ENCODE measurements at regions not wholly inside any gene's neighbourhood (a gene's known extent, or its start where the extent isn't known, plus 50 kb on each side); places are given as distances from the start of the nearest gene placed in this dataset.

GRCh38 chr13:74696148-74696922 lies 562.1 kb upstream of the KLF12 start:
- no peaks in the 10 kb centered on the region for H3K36me3 ChIP-seq (replicated peaks in 1 of 2; ENCODE audit: control insufficient read depth in 1 of 2, insufficient read depth in 2 of 2, low read length in 1 of 2)
- H3K9me2 ChIP-seq, result no peaks in the 10 kb centered on the region
- H4K20me1 ChIP-seq (ENCODE audit: insufficient read depth), result no peaks in the 10 kb centered on the region
- DNase-seq, result no peak
- H3K79me2 ChIP-seq (ENCODE audit: insufficient read depth), result no peaks in the 10 kb centered on the region
- no peak overlapping the region for H3K4me2 ChIP-seq
- 47% methylated on average over 7 of the region's 8 CpGs for WGBS (ENCODE audit: low lambda C conversion rate)
- no peaks in the 10 kb centered on the region for H3K9me3 ChIP-seq
- TF ChIP-seq NFIC (IDR thresholded peaks at IDR 0.05; ENCODE audit: borderline replicate concordance) (no peak), JUND (IDR thresholded peaks at IDR 0.05) (no peak), FOXJ3 (CRISPR knock-in tag; IDR thresholded peaks at IDR 0.05) (no peak), RAD21 (IDR thresholded peaks at IDR 0.05; ENCODE audit: low read length) (no peak), FOSL2 (IDR thresholded peaks at IDR 0.05; ENCODE audit: borderline replicate concordance, low read depth) (no peak), FOXM1 (IDR thresholded peaks at IDR 0.05; ENCODE audit: low read depth) (no peak), RXRA (IDR thresholded peaks at IDR 0.05; ENCODE audit: borderline replicate concordance, low read depth) (no peak), GATA2 (CRISPR knock-in tag; IDR thresholded peaks at IDR 0.05) (no peak), RCOR1 (IDR thresholded peaks at IDR 0.05; ENCODE audit: low read length) (no peak), NRF1 (IDR thresholded peaks at IDR 0.05; ENCODE audit: low read depth, low read length) (no peak), RFX5 (IDR thresholded peaks at IDR 0.05; ENCODE audit: low read length) (no peak), TAF1 (IDR thresholded peaks at IDR 0.05; ENCODE audit: borderline replicate concordance, low read depth, low read length) (no peak), TCF12 (IDR thresholded peaks at IDR 0.05) (no peak), SIN3A (IDR thresholded peaks at IDR 0.05; ENCODE audit: borderline replicate concordance, low read depth, low read length) (no peak)
- TF ChIP-seq, protein P1, sequence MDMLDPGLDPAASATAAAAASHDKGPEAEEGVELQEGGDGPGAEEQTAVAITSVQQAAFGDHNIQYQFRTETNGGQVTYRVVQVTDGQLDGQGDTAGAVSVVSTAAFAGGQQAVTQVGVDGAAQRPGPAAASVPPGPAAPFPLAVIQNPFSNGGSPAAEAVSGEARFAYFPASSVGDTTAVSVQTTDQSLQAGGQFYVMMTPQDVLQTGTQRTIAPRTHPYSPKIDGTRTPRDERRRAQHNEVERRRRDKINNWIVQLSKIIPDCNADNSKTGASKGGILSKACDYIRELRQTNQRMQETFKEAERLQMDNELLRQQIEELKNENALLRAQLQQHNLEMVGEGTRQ (IDR thresholded peaks at IDR 0.05; ENCODE audit: borderline replicate concordance, low read depth, low read length), result no peak
- no peak overlapping the region for H3K27ac ChIP-seq (ENCODE audit: low read depth in 2 of 2, low read length in 1 of 2)
- no peak overlapping the region for H2AFZ ChIP-seq (ENCODE audit: low read depth)
- H3K4me3 ChIP-seq (ENCODE audit: low read depth in 2 of 2, low read length in 1 of 2), result no peak overlapping the region
- H3K27me3 ChIP-seq (ENCODE audit: insufficient read depth), result no peaks in the 10 kb centered on the region
- peaks cover 0 to 5% of the 10 kb centered on the region in 2 experiments; a peak in 2 of 4 replicates for H3K4me1 ChIP-seq (ENCODE audit: control insufficient read depth in 1 of 2, insufficient read depth in 2 of 2, low read depth in 1 of 2, low read length in 1 of 2)
- no peaks in the 10 kb centered on the region for H3F3A ChIP-seq (replicated peaks; ENCODE audit: insufficient read depth)
- H3K9ac ChIP-seq, result no peak overlapping the region
- CTCF ChIA-PET, result interaction anchor here (1.6 kb wide), 1 partner anchor 32 kb away, joined by 3 read pairs; no protein-coding TSS in a partner anchor
- POLR2A ChIA-PET, result no interaction called here

DNA sequence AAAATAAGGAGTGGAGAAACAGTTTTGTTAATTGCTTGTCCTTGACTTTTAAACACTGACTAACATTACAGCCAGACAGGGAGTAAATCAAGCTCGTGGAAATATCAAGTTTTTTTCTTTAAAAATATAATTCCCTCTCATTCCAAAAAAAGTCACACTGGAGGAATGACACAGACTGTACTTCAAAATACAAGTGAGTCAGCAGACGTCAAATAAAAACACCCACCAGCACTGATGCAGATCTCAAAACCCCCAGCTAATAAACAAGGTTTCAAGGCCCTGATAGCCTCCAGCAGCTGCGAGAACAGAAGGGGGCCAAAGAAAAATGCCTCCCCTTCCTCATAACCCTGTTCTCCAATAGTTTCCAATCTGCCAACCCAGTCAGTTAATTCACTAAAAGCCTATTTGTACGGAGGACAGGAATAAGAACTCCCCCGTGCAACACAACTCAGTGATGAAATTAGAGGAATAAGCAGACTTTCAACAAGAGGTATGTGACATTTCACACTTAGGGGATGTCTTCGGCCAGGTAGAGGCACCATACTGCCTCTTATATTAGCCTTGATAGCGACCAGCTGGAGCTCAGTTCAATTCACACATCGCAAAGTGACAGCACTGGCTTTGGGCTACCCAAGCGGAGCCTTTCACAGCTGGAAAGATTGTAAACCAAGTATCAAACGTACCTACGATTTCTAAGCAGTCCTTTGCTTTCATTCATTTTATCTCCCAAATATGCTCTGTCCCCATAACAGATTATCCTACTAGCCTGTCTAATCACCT lies 561.0 kb upstream of the KLF12 start:
- TF ChIP-seq GABPA (IDR thresholded peaks at IDR 0.05; ENCODE audit: low read depth) (no peak), CTCF (IDR thresholded peaks at IDR 0.05) (no peak), EZH2phosphoT487 (IDR thresholded peaks at IDR 0.05; ENCODE audit: borderline replicate concordance, low read depth) (no peak), SIN3A (IDR thresholded peaks at IDR 0.05; ENCODE audit: borderline replicate concordance, low read depth, low read length) (no peak), GATA2 (CRISPR knock-in tag; IDR thresholded peaks at IDR 0.05) (no peak), JUND (IDR thresholded peaks at IDR 0.05) (no peak)
- Histone ChIP-seq H3K79me2 (ENCODE audit: insufficient read depth) (no peaks in the 10 kb centered on the region), H3F3A (replicated peaks; ENCODE audit: insufficient read depth) (no peaks in the 10 kb centered on the region), H3K9ac (no peak overlapping the region), H3K4me2 (no peak overlapping the region), H3K9me3 (no peaks in the 10 kb centered on the region), H4K20me1 (ENCODE audit: insufficient read depth) (no peaks in the 10 kb centered on the region), H2AFZ (ENCODE audit: low read depth) (no peak overlapping the region), H3K9me2 (no peaks in the 10 kb centered on the region), H3K4me3 (ENCODE audit: low read depth in 2 of 2, low read length in 1 of 2) (no peak overlapping the region), H3K27me3 (ENCODE audit: insufficient read depth) (no peaks in the 10 kb centered on the region), H3K27ac (ENCODE audit: low read depth in 2 of 2, low read length in 1 of 2) (no peak overlapping the region), H3K4me1 (ENCODE audit: control insufficient read depth in 1 of 2, insufficient read depth in 2 of 2, low read depth in 1 of 2, low read length in 1 of 2) (peaks cover 0 to 5% of the 10 kb centered on the region in 2 experiments; a peak in 2 of 4 replicates), H3K36me3 (replicated peaks in 1 of 2; ENCODE audit: control insufficient read depth in 1 of 2, insufficient read depth in 2 of 2, low read length in 1 of 2) (no peaks in the 10 kb centered on the region)
- no peak for DNase-seq
- ChIA-PET CTCF (no interaction called here), POLR2A (no interaction called here)
- WGBS (ENCODE audit: low lambda C conversion rate), result 43% methylated on average over 11 of the region's 11 CpGs
